GM19468 (cell line): ENCODE measurements at regions not wholly inside any gene's neighbourhood (a gene's known extent, or its start where the extent isn't known, plus 50 kb on each side); places are given as distances from the start of the nearest gene placed in this dataset.
"Not testable (repeated sequence)": the region's sequence is repeated elsewhere in the genome, so short reads cannot be mapped to it uniquely, and the experiment has no call there.

ENCODE experiments used
- ATAC-seq: cut with Tn5 transposase; IDR thresholded peaks from one replicate; pipeline ENCODE4 v1.9.1; 2021; ENCODE audit warnings: mild to moderate bottlenecking, moderate library complexity, moderate number of reproducible peaks; ENCODE audit not compliant: unreplicated experiment; ENCODE audit errors: extremely low read depth

- no peak for ATAC-seq
These were observed 768.8 kb downstream of the STPG2 start for GRCh38 chr4:97374526-97374925.

- ATAC-seq = no peak
These were observed 756.3 kb downstream of the STPG2 start for GRCh38 chr4:97386969-97387368.

GRCh38 chr4:97394653-97395052 is 748.6 kb downstream of the STPG2 start:
- ATAC-seq = no peak

DNA sequence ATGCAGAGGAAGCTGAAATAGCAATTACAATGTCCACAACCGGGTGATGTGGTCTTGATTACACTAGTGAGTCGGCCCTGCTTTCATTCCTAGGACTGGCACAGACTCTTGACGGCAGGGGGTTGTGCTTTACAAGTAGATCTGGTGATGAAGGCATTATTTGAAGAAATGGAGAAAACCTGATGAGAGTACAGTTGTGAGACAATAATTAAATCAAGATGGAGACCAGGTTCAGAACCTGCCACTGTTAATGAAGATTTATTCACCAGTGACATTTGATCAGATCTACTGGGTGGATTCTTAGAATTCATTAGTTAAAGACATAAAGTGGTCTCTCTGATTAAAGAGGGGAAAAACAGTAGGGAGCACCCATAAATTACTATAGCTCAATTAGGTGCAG is 747.2 kb downstream of the STPG2 start:
- ATAC-seq = no peak

- no peak for ATAC-seq
These were observed 746.7 kb downstream of the STPG2 start for GRCh38 chr4:97396605-97397004.

GRCh38 chr4:97404876-97405523 is 738.3 kb downstream of the STPG2 start:
- no peak for ATAC-seq

GRCh38 chr4:97411356-97411755 is 731.9 kb downstream of the STPG2 start:
- ATAC-seq = no peak

- no peak for ATAC-seq
These were observed 730.9 kb downstream of the STPG2 start for GRCh38 chr4:97412331-97412730.

- ATAC-seq = no peak
These were observed 729.1 kb downstream of the STPG2 start for GRCh38 chr4:97414161-97414560.

- ATAC-seq = no peak
These were observed 710.7 kb downstream of the STPG2 start for GRCh38 chr4:97432551-97432950.

DNA sequence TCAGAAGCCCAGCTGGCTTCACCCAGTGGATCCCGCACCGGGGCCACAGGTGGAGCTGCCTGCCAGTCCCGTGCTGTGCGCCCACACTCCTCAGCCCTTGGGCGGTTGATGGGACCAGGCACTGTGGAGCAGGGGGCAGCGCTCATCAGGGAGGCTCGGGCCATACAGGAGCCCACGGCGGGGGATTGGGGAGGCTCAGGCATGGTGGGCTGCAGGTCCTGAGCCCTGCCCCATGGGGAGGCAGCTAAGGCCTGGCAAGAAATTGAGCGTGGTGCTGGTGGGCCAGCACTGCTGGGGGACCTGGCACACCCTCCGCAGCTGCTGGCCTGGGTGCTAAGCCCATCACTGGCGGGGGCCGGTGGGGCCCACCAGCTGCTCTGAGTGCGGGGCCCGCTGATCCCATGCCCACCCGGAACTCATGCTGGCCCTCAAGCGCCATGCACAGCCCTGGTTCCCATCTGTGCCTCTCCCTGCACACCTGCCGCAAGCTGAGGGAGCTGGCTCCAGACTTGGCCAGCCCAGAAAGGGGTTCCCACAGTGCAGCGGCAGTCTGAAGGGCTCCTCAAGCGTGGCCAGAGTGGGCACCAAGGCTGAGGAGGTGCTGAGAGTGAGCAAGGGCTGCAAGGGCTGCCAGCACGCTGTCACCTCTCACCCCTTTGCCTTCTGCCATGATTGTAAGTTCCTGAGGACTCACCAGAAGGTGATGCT is 705.1 kb downstream of the STPG2 start:
- not testable (repeated sequence) for ATAC-seq

DNA sequence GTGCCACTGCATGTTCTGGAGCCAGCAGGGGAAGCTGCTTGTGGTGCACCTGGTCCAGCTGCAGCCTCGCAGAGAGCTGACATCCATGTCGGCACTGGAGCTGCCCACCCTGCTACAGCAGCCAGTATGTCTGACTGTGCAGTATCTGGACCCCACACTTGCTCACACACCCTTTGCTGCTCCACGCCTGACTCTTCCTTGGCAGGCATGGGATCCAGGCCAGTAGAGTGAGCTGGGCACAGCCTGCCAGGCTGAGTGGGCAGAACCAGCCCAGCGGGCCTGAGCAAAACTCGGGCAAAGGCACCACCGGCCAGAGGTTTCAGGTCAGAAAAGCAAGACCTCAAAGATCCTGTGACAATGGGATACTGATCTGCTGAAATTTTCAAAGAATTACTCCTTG is 690.1 kb downstream of the STPG2 start:
- no peak for ATAC-seq

- no peak for ATAC-seq
These were observed 686.0 kb downstream of the STPG2 start for GRCh38 chr4:97457253-97457652.

DNA sequence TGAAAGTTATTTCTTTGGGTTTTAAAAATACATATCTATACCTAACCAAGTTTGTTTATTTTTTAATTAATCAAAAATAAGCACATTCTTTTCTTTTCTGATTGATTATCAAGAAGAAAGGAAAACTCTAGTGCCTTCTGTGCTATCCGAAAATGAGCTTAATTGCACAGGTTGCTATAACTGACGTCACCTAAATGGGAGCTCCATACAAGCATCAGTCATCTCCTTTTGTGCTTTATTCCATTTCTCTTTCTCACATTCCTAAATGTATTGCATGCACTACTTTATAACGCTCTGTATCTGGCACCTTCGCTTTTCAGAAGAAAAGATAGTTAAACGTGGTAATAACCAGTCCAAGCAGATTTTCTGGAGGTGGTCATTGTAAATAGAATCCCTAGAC is 675.0 kb downstream of the STPG2 start:
- no peak for ATAC-seq

- no peak for ATAC-seq
These were observed 667.7 kb downstream of the STPG2 start for GRCh38 chr4:97475621-97476020.

DNA sequence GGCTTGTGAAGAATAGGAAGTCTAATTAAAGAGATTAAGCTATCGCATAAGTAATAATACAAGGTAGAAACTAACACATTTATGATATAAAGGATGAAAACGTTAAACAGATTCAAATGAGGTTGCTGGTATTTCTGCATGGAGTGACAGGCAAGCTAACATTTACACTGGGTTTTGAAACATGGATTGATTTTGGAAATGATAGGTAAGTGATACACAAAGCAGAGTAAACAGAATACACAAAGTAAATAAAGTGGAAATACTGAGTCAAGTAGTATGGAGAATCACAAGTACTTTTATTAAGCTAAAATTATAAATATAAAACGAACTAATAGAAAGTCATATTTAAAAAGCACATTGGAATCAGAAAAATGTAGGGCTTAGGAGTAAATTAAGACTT is 665.3 kb downstream of the STPG2 start:
- no peak for ATAC-seq

DNA sequence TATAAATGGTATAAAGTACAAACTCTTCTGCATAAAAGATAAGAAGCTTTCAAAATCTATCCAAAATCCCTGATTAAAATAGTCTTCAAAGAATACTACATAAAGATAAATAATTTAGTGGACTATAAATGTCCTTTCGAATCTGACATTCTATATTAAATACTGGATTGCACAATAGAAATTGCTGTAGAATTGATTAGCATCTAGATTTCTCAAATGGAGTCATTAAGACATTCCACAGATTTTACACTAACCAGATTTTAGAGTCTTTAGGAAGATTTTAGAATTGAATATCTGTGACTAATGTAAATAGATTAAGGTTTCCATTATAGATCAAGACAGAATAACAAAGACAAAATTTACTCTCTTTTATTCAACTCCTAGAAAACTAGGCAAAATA is 663.9 kb downstream of the STPG2 start:
- ATAC-seq = no peak

GRCh38 chr4:97491856-97492255 is 651.4 kb downstream of the STPG2 start:
- no peak for ATAC-seq

DNA sequence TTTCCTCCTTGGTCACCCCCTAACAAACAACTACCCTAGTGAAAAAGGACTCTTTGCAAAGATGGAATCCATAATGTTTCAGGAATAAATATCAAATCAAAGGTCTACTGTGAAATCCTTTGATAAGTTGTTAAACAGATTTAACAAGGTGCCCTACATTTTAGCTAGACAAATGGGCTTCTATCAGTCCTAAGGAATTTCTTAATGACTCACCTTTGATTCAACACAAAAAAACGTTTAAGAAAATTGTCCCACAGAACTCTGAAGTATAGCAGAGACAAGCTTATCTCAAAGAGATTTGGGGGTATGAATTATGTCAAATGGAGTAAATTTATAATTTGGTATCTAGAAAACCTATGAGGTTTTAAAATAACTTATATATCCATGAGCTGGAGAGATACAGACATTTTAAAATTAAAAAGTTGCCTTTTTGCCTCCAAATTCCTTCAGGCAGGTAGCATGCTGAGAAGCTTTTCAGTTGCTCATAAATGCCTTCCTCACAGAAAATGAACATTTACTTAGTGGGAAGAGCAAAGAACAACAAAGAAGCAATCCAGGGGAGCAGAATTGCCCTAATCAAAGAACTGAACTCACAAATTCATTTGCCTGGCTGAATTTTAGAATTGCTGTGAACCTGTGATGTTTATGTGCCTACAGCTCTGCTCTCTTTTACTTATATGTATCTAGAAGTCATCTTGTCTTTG is 649.3 kb downstream of the STPG2 start:
- no peak for ATAC-seq

DNA sequence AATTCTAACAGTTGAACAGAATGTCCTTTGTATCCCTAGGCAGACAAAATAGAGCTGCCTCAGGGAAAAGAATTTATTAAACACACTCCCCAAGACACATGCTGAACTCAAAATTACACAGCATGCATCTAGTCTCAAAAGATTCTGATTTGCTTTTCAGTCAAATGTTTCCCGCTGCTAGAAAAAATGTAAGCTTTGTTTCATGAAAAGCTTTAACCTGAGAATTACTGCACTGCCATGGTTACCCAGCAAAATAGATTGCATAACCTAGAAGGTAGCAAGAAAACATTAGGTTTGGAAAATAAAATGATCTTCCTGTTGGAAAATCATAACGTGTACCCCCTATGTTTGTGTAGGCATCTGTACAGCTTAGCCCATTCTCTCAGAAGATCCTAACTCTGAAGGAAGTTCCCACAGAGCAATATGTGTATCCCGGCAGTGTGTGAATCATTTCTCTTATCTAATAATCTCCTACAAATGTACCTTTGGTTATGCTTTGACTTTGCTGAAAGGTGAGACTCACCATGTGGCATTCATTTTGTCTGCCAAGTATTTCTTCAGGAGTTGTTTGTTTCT is 646.9 kb downstream of the STPG2 start:
- no peak for ATAC-seq

DNA sequence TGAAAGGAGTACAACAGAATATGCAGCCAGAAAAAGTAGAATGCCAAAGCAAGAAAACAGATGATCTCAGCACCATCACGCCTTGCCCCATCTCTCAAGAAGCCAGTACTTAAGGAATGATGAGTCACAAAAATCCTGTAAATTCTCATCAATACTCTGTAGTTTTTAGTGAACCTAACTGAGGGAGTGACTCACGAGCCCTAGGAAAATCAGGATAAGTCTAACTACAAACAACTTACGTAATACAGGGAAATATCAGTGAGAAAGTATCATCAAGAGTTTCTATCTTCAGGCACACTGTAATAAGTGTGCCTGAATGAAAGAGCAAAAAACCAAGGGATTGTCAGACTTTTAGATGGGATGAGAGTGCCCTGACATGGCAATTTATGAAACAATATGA is 644.4 kb downstream of the STPG2 start:
- no peak for ATAC-seq
